HG02798 (cell line): ENCODE measurements at regions not wholly inside any gene's neighbourhood (a gene's known extent, or its start where the extent isn't known, plus 50 kb on each side); places are given as distances from the start of the nearest gene placed in this dataset.

Experiments
- ATAC-seq: cut with Tn5 transposase; IDR thresholded peaks from one replicate; pipeline ENCODE4 v1.9.1; 2021; ENCODE audit warnings: mild to moderate bottlenecking; ENCODE audit not compliant: unreplicated experiment, poor library complexity

- no peak for ATAC-seq
Measured at GRCh38 chr1:213666113-213666512, 321.7 kb upstream of the PROX1 start.

DNA sequence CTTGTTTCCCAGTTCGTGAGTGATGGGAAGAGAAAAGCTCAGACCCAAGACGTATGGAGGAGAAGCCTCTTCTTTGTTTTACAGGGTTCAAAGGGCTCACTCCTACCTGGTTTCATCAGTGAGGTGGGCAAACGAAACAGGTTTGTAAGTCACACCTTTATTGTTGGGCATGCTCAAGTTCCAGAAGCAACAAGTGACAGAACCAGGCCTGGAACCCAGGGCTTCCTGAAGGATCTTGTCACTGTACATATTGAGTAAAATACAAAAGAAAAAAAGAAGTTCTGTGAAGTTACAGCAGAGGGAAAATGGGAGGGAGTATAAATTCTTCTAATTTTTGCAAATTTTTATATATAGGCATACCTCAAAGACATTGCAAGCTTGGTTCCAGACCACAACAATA lies 320.9 kb upstream of the PROX1 start:
- ATAC-seq: no peak

DNA sequence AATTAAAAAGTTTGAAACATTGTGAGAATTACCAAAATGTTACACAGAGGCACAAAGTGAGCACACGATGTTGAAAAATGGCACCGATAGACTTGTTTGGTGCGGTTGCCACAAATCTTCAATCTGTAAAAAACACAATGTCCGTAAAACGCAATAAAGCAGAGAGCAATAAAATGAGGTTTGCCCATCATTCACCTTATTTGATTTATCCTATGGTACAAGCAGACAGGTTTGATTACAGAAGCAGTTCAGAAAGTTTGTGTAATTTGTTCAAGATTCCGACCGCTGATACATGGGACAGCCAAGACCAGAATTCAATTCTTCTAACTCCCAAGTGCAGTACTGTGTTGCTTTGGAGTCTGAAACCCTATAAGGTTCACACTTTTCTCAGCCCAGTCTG lies 318.3 kb upstream of the PROX1 start:
- ATAC-seq: no peak

DNA sequence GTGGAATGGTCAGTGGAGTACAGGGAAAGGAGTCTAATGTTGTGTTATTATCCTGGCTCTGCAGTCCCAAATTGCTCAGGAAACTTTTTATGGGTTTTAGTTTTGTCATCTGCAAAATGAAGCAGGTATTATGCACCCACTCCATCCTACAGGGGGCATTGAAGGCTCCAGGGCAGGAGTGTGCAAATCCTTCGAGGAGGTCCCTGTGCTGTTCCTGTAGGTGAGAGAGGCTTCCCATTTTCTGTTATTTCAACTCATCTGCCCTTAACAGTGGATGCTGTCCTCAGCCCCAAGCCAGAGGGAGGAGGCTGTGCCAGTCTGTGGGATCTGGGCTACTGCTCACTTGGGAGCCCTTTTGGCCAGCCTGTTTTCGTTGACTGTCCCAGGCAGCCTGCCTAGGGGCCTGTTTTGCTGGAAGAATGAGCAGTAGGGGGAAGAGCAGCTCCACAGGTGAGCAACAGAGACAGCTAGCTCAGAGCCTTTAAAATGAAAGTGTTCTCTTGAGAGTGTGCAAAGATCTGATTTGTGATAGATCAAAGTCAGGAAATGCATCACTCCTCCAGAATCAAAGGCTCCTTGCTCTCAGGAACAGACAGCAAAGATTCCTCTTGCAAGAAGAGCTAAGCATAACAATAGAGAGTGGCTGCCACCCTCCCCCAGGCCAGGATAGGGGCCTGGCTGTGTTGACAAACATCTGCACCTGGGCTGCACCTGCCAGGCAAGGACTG lies 317.6 kb upstream of the PROX1 start:
- no peak for ATAC-seq

- no peak for ATAC-seq
Measured at GRCh38 chr1:213670692-213671023, 317.1 kb upstream of the PROX1 start.

GRCh38 chr1:213675043-213675442 lies 312.7 kb upstream of the PROX1 start:
- ATAC-seq: no peak

DNA sequence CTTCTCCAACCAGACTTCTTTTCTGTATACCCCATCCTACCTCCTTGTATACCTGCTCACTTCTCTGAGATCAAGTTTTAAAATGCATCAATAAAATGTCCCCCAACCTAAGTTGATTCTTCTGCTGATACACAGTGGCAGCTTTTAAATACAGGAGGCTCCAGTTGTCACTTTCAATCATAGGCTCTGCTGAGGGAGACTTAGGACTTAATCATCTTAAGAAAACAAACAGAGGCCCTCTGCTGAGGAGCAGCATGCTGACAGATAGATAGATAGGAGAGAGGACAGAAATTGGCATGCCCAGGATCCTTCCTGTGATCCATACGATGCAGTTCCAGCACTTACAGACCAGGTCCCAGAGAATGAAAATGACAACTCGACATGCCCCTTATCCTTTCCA lies 311.0 kb upstream of the PROX1 start:
- ATAC-seq: no peak

DNA sequence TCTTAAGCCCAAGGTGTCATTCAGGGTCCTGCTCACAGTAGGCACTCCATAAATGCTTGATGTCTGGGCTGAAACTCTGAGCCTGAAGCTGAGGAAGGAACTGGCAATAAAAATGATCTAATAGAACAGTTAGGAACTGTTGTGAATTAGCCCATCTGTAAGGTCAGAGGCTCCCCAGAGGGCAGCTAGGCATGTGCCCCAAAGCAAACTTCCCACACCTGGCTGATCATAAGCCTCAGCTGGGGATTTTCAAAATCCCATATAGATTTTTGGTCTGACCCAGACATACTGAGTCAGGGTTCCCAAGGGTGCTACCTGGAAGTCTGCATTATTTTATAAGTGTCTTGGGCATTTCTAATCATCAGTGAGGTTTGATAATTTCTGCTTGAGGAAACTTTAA lies 309.4 kb upstream of the PROX1 start:
- ATAC-seq: no peak

DNA sequence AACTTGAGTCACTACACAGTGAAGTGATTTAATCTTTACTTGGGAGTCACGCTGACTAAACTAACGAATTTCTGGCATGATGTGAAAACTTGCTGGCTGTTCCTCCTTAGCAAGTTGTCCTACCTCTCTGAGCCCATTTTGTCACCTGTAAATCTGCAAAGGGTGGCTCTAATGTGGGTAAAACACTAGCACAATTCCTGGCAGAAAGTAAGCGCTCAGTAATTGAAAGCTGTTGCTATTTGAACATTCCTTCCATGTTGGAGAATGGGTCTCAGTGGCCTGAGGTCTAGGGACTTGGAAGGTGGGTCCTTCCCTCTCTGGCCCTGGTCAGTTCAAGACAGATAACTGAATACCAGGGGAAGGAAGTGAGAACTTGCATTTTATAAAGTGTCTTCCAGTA lies 309.0 kb upstream of the PROX1 start:
- no peak for ATAC-seq

GRCh38 chr1:213679153-213679552 lies 308.6 kb upstream of the PROX1 start:
- ATAC-seq: no peak

GRCh38 chr1:213680677-213681325 lies 307.0 kb upstream of the PROX1 start:
- no peak for ATAC-seq

GRCh38 chr1:213681788-213682340 lies 305.9 kb upstream of the PROX1 start:
- ATAC-seq: no peak

GRCh38 chr1:213683529-213683928 lies 304.2 kb upstream of the PROX1 start:
- no peak for ATAC-seq

GRCh38 chr1:213684454-213684853 lies 303.3 kb upstream of the PROX1 start:
- no peak for ATAC-seq

DNA sequence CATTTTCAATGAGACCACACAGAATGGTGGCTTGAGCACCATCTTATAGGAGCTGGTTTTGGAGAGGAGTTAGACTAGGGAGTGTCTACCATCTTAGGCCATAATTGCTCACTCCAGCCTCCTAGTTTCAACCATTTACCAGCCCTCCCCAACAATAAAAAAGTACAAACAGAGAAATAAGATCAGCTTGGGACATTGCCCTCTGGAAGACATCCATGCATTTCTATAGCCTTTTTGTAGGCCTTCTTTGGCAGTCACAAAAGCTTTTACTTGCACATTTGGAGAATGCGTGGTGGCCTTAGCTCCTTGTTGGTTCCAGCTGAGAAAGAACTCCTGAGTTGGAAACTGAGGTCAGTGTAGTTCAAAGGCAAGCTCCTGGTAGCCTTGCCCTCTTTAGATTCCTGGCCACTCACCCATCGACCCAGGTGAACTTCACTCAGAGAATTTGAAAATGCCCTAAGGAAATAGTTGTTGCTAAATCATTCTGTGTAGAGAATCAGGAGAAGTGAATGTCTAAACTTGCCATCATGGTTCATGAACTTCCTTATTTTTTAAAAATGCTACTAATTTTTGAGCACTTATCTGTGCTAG lies 301.7 kb upstream of the PROX1 start:
- ATAC-seq: no peak

DNA sequence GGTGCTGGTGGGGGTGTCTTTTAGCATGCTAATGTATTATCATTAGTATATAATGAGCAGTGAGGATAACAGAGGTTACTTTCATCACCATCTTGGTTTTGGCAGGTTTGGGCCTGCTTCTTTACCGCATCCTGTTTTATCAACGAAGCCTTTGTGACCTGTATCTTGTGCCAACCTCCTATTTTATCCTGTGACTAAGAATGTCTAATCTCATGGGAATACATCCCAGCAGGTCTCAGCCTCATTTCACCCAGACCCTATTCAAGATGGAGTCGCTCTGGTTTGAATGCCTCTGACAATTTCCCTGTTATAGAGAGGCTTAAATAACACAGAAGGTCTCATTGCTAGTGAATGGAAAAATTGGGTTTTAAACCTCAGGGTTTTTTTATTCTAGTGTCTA lies 300.8 kb upstream of the PROX1 start:
- ATAC-seq: no peak

- ATAC-seq: no peak
Measured at GRCh38 chr1:213687832-213688231, 299.9 kb upstream of the PROX1 start.

DNA sequence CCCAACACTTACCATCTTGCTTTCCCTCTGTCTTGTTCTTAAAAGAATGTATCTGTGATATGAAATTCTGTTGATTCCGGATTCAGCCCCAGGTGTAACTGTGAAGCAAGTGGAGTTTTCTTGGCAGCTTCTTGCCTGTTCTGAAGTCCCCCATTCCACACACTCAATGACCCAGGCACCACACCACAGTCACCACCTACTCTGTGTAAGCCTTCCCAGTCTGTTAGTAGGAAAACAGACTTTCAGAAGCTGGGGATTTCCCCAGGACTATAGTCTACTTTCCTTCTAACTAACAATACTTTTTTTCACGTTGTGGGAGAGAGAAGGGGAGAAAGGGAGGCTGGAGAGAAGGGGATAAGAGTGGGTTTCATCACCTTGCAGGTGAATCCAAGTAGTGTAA lies 299.1 kb upstream of the PROX1 start:
- no peak for ATAC-seq

GRCh38 chr1:213689260-213689659 lies 298.5 kb upstream of the PROX1 start:
- no peak for ATAC-seq

- ATAC-seq: no peak
Measured at GRCh38 chr1:213690341-213690917, 297.3 kb upstream of the PROX1 start.

DNA sequence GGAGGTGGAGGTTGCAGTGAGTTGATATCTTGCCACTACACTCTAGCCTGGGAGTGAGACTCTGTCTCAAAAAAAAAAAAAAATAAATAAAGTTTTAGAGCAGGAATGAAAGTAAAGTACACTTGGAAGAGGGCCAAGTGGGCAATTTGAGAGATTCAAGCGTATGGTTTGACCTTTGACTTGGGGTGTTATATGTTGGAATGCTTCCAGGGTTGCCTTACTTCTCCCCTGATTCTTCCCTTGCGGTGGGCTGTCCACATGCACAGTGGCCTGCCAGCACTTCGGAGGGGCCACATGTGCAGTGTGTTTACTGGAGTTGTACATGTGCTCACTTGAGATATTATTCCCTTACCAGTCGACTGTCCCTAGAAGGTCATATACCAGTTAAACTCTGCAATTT lies 295.5 kb upstream of the PROX1 start:
- no peak for ATAC-seq
